Mucosa of descending colon (tissue), 3 donors: ENCODE measurements at regions not wholly inside any gene's neighbourhood (a gene's known extent, or its start where the extent isn't known, plus 50 kb on each side); places are given as distances from the start of the nearest gene placed in this dataset.

Experiments
- ATAC-seq: fragments of 200-7000 bp; cut with Tn5 transposase; one replicate; pipeline ENCODE4 v1.9.1; 2020; ENCODE audit warnings: mild to moderate bottlenecking, moderate library complexity
- DNase-seq, 3 donors: peaks; one replicate each; pipeline ENCODE4 v3.0.0-alpha.2; 2020
- H3K36me3 ChIP-seq: fragments of 200-600 bp; one replicate; pipeline ENCODE4 v1.8.0; 2021; ENCODE audit warnings: low read depth, mild to moderate bottlenecking
- H3K4me1 ChIP-seq: fragments of 200-600 bp; one replicate; pipeline ENCODE4 v1.8.0; 2021; ENCODE audit warnings: low read depth, mild to moderate bottlenecking
- H3K4me3 ChIP-seq: fragments of 200-600 bp; one replicate; pipeline ENCODE4 v1.8.0; 2021; ENCODE audit warnings: mild to moderate bottlenecking
- H3K9me3 ChIP-seq: fragments of 200-600 bp; one replicate; pipeline ENCODE4 v1.8.0; 2021; ENCODE audit warnings: mild to moderate bottlenecking
- intact Hi-C, 2 donors: fragments of 100-400 bp; cut with DNase I in 1 of 2; cut with micrococcal nuclease in 1 of 2; formaldehyde crosslinking; loops; one replicate each; pipeline versions ENCODE4 v1.11.0 to v1.11.1; 2022; cut with DNase I, micrococcal nuclease
- TF ChIP-seq, protein P1 (sequence below): fragments of 200-600 bp; IDR thresholded peaks from one replicate; pipeline ENCODE4 v1.8.0; 2022; ENCODE audit warnings: antibody characterized with exemption, mild to moderate bottlenecking
- donor health status: DM: no; HTN: no; CAD: no; lungs with moderate emphysema.
- donor health status: DM: no; HTN: no; CAD: no.
- donor health status: DM: no; HTN: yes; CAD: no.

DNA sequence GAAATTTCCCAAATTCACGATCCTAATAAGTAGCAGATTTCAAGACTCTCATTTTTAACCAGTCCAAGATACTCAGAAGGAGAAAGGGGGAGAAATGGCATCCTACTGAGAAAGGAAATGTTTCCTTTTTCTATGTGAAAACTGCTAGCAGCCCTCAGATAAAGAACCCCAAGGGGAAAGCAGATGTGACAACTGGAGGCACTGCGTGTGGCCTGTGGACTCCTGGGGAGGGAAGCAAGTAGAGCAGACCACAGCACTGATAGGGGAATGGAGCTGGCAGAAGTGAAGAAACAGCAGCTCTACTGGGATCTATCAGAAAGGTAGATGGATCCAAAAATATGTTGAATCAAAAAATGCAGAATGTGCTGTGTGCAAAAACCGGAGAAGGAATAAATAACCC is 239.7 kb upstream of the API5 start:
- TF ChIP-seq, protein P1, sequence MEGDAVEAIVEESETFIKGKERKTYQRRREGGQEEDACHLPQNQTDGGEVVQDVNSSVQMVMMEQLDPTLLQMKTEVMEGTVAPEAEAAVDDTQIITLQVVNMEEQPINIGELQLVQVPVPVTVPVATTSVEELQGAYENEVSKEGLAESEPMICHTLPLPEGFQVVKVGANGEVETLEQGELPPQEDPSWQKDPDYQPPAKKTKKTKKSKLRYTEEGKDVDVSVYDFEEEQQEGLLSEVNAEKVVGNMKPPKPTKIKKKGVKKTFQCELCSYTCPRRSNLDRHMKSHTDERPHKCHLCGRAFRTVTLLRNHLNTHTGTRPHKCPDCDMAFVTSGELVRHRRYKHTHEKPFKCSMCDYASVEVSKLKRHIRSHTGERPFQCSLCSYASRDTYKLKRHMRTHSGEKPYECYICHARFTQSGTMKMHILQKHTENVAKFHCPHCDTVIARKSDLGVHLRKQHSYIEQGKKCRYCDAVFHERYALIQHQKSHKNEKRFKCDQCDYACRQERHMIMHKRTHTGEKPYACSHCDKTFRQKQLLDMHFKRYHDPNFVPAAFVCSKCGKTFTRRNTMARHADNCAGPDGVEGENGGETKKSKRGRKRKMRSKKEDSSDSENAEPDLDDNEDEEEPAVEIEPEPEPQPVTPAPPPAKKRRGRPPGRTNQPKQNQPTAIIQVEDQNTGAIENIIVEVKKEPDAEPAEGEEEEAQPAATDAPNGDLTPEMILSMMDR, result no peak
- intact Hi-C loops, result no loop called here
- H3K4me1 ChIP-seq, result no peaks in the 10 kb centered on the region
- H3K4me3 ChIP-seq, result no peak overlapping the region
- ATAC-seq, result no peak
- H3K36me3 ChIP-seq, result no peaks in the 10 kb centered on the region
- H3K9me3 ChIP-seq, result no peaks in the 10 kb centered on the region
- DNase-seq, result no peak

DNA sequence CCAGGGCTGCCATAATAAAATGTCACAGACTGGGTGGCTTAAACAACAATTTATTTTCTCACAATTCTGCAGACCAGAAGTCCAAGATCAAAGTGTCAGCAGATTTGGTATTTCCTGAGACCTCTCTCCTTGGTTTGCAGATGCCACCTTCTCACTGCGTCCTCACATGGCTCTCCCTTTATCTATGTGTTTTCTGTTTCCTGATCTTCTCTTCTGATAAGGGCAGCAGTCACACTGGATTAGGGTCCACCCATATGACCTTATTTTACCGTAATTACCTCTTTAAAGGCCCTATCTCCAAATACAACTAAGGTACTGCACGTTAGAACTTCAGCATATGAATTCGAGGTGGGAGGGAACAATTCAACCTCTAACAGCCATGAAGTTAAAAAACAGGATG is 238.9 kb upstream of the API5 start:
- Histone ChIP-seq H3K4me1 (no peaks in the 10 kb centered on the region), H3K36me3 (no peaks in the 10 kb centered on the region), H3K9me3 (no peaks in the 10 kb centered on the region), H3K4me3 (no peak overlapping the region)
- intact Hi-C loops, result no loop called here
- DNase-seq (no peak), ATAC-seq (no peak)
- TF ChIP-seq, protein P1, result no peak

DNA sequence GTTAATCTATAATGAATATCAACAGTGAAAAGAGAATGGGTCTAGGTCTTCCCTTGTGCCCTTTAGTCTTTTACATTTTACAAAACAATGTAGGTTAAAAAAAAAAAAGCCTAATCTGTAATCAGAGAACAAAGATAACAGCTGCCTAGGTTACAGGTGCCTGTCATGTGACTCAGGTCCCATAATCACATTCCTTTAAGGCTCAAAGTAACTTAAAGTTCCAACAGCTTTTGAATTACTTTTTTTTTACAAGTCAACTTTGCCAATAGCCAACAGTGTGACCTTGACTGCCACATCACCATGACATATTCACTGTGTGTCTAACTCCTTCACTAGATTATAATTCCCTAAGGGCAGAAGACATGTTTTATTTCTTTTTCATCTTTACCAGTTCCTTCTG is 237.0 kb upstream of the API5 start:
- Histone ChIP-seq H3K4me3 (no peak overlapping the region), H3K4me1 (no peaks in the 10 kb centered on the region), H3K9me3 (no peaks in the 10 kb centered on the region), H3K36me3 (no peaks in the 10 kb centered on the region)
- TF ChIP-seq, protein P1, result no peak
- intact Hi-C loops, result no loop called here
- peak; percentile 66 for ATAC-seq
- no peak for DNase-seq

DNA sequence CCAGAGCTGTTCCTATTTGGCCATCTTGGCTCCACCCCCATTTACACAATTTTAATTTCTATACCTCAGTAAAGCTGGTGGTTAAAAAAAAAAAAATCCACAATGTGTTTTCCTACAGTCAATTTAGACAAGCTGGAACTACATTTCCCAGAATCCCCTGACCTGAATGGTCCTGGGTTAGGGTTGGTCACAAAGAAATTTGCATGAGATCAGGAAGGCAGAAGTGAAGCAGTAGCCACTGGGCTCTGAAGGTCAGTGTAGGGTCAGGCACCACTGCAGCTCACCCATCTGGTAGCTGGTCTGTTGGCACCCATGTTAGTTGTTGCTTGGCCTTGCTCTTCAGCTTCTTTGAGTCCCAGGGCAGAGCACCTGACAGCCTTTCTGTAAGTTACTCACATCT is 210.7 kb upstream of the API5 start:
- TF ChIP-seq, protein P1, result no peak
- ATAC-seq, result no peak
- H3K4me3 ChIP-seq, result no peak overlapping the region

DNA sequence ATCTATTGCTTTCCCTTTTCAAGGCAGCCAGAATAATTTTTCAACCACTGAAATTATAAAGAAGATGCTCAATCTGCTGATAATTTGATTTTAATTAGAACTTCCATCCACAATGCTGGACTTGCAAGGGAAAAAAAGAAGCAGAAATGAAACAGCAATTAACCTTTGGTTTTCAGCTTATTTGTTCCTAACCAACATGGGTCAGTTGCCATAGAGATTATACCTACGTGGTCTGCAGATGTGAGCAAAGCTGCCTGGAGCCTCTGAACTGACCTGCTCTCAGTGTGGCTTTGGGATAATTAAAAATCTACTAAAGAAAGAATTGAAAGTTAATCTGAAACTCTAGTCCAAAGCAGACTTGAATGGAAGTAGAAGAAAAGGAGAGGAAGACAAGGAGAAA is 195.7 kb upstream of the API5 start:
- ATAC-seq, result no peak

More for the DNA sequence above, 210.7 kb upstream of the API5 start:
- intact Hi-C loops, result no loop called here
- H3K4me1 ChIP-seq, result no peaks in the 10 kb centered on the region
- no peak for DNase-seq
- no peaks in the 10 kb centered on the region for H3K36me3 ChIP-seq
- no peaks in the 10 kb centered on the region for H3K9me3 ChIP-seq

More for the DNA sequence above, 195.7 kb upstream of the API5 start:
- Histone ChIP-seq H3K4me3 (no peak overlapping the region), H3K36me3 (no peaks in the 10 kb centered on the region), H3K4me1 (no peaks in the 10 kb centered on the region), H3K9me3 (no peaks in the 10 kb centered on the region)
- DNase-seq, result no peak
- intact Hi-C loops, result no loop called here
- TF ChIP-seq, protein P1, result no peak
